ENCODE measurements at regions not wholly inside any gene's neighbourhood (a gene's known extent, or its start where the extent isn't known, plus 50 kb on each side); places are given as distances from the start of the nearest gene placed in this dataset.

DNA sequence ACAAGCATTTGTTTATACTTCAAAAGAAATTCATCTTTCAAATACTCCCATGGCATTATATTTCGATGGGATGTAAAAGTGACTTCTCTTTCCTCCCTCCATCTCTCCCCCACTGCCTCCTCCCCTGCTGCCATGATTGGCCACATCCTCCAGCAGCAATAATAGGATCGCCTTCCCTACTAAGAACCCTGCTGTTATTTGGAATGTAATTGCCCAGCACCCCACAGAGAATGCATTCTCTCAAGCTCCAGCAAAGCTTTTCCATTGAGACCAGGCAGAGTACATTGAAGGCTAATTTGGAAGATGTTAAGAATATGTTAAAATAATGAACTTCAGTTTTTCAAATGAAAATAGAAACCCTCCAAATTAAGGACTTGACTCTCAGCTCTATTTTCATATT is 375.4 kb upstream of the ACVR2A start:
- no peak for ATAC-seq
- TF ChIP-seq EZH2phosphoT487 (IDR thresholded peaks at IDR 0.05; ENCODE audit: borderline replicate concordance, low read length), result no peak
- TF ChIP-seq EZH2 (IDR thresholded peaks at IDR 0.05; ENCODE audit: low read length, unreplicated experiment), result no peak
- no peak for TF ChIP-seq CTCF (conservative IDR thresholded peaks at IDR 0.05; ENCODE audit: low read depth, low read length)
- POLR2A ChIA-PET (ENCODE audit: unreplicated experiment), result no interaction called here

GRCh38 chr2:147468963-147469362 is 375.9 kb upstream of the ACVR2A start:
- Histone ChIP-seq H3K79me2 (ENCODE audit: low read length) (no peaks in the 10 kb centered on the region), H3K9me2 (replicated peaks; ENCODE audit: low read length) (no peaks in the 10 kb centered on the region), H3K27me3 (ENCODE audit: low read length) (no peaks in the 10 kb centered on the region), H3K4me3 (ENCODE audit: low read length) (no peak overlapping the region), H3K4me1 (ENCODE audit: insufficient read depth, low read length) (0 out of 2 replicates have a peak, but pooled peaks cover 7% of the 10 kb centered on the region), H3K36me3 (ENCODE audit: low read depth, low read length) (no peaks in the 10 kb centered on the region), H2AFZ (ENCODE audit: low read length) (no peak overlapping the region), H3K9ac (ENCODE audit: low read length) (no peak overlapping the region), H3K4me2 (ENCODE audit: low read length) (no peak overlapping the region), H3F3A (ENCODE audit: low read length, unreplicated experiment) (no peaks in the 10 kb centered on the region), H3K27ac (ENCODE audit: low read length) (no peak overlapping the region), H3K9me3 (ENCODE audit: low read length) (no peaks in the 10 kb centered on the region), H4K20me1 (ENCODE audit: low read length) (no peaks in the 10 kb centered on the region)
- TF ChIP-seq EZH2phosphoT487 (IDR thresholded peaks at IDR 0.05; ENCODE audit: borderline replicate concordance, low read length), result no peak
- TF ChIP-seq EZH2 (IDR thresholded peaks at IDR 0.05; ENCODE audit: low read length, unreplicated experiment), result no peak
- TF ChIP-seq CTCF (conservative IDR thresholded peaks at IDR 0.05; ENCODE audit: low read depth, low read length), result no peak
- CTCF ChIA-PET, result no interaction called here
- ATAC-seq (no peak), DNase-seq (no peak)
- POLR2A ChIA-PET (ENCODE audit: unreplicated experiment), result no interaction called here
- intact Hi-C loops (cut with micrococcal nuclease), result no loop called here
- BruUV-seq (replicated peaks), result no TSS peak

More for the DNA sequence above, 375.4 kb upstream of the ACVR2A start:
- intact Hi-C loops (cut with micrococcal nuclease), result no loop called here
- H2AFZ ChIP-seq (ENCODE audit: low read length), result no peak overlapping the region
- no peaks in the 10 kb centered on the region for H3F3A ChIP-seq (ENCODE audit: low read length, unreplicated experiment)
- H4K20me1 ChIP-seq (ENCODE audit: low read length), result no peaks in the 10 kb centered on the region
- H3K36me3 ChIP-seq (ENCODE audit: low read depth, low read length), result no peaks in the 10 kb centered on the region
- no peaks in the 10 kb centered on the region for H3K27me3 ChIP-seq (ENCODE audit: low read length)
- H3K9ac ChIP-seq (ENCODE audit: low read length), result no peak overlapping the region
- no TSS peak for BruUV-seq (replicated peaks)
- no peak overlapping the region for H3K27ac ChIP-seq (ENCODE audit: low read length)
- H3K79me2 ChIP-seq (ENCODE audit: low read length), result no peaks in the 10 kb centered on the region
- H3K4me2 ChIP-seq (ENCODE audit: low read length), result no peak overlapping the region
- no peaks in the 10 kb centered on the region for H3K9me2 ChIP-seq (replicated peaks; ENCODE audit: low read length)
- CTCF ChIA-PET, result no interaction called here
- no peaks in the 10 kb centered on the region for H3K9me3 ChIP-seq (ENCODE audit: low read length)
- 0 out of 2 replicates have a peak, but pooled peaks cover 7% of the 10 kb centered on the region for H3K4me1 ChIP-seq (ENCODE audit: insufficient read depth, low read length)
- no peak for DNase-seq
- H3K4me3 ChIP-seq (ENCODE audit: low read length), result no peak overlapping the region

DNA sequence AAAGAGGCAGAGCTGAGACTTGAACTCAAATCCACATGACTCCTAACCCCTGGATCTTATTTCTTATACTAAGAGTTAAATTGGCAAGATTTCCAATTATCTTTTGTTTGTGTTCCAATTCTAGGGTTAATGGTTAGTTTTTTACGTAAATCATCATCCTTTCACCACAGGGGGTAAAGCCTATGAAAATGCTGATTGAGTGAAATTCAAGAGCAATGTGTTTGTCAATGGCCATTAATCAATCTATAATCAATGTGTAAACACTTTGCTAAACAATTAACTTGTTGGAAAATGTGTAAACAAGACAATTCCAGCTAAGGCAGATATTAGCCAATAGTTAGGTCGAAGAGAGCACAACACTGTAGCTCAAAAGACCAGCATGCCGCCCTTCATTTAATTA is 376.5 kb upstream of the ACVR2A start:
- Histone ChIP-seq H3K79me2 (ENCODE audit: low read length) (no peaks in the 10 kb centered on the region), H3K27me3 (ENCODE audit: low read length) (no peaks in the 10 kb centered on the region), H3K36me3 (ENCODE audit: low read depth, low read length) (no peaks in the 10 kb centered on the region), H3F3A (ENCODE audit: low read length, unreplicated experiment) (no peaks in the 10 kb centered on the region), H3K4me1 (ENCODE audit: insufficient read depth, low read length) (0 out of 2 replicates have a peak, but pooled peaks cover 7% of the 10 kb centered on the region), H3K4me2 (ENCODE audit: low read length) (no peak overlapping the region), H4K20me1 (ENCODE audit: low read length) (no peaks in the 10 kb centered on the region), H2AFZ (ENCODE audit: low read length) (no peak overlapping the region), H3K9me2 (replicated peaks; ENCODE audit: low read length) (no peaks in the 10 kb centered on the region), H3K9me3 (ENCODE audit: low read length) (no peaks in the 10 kb centered on the region), H3K9ac (ENCODE audit: low read length) (no peak overlapping the region), H3K27ac (ENCODE audit: low read length) (no peak overlapping the region), H3K4me3 (ENCODE audit: low read length) (no peak overlapping the region)
- POLR2A ChIA-PET (ENCODE audit: unreplicated experiment), result interaction anchor here (0.6 kb wide), 1 partner anchor 647 kb away, joined by 5 read pairs; no protein-coding TSS in a partner anchor
- no TSS peak for BruUV-seq (replicated peaks)
- CTCF ChIA-PET, result no interaction called here
- TF ChIP-seq CTCF (conservative IDR thresholded peaks at IDR 0.05; ENCODE audit: low read depth, low read length), result no peak
- no peak for TF ChIP-seq EZH2 (IDR thresholded peaks at IDR 0.05; ENCODE audit: low read length, unreplicated experiment)
- no peak for TF ChIP-seq EZH2phosphoT487 (IDR thresholded peaks at IDR 0.05; ENCODE audit: borderline replicate concordance, low read length)
- DNase-seq, result no peak
- intact Hi-C loops (cut with micrococcal nuclease), result no loop called here
- no peak for ATAC-seq

All from PC-3 (cell line).